ENCODE measurements at regions not wholly inside any gene's neighbourhood (a gene's known extent, or its start where the extent isn't known, plus 50 kb on each side); places are given as distances from the start of the nearest gene placed in this dataset.

DNA sequence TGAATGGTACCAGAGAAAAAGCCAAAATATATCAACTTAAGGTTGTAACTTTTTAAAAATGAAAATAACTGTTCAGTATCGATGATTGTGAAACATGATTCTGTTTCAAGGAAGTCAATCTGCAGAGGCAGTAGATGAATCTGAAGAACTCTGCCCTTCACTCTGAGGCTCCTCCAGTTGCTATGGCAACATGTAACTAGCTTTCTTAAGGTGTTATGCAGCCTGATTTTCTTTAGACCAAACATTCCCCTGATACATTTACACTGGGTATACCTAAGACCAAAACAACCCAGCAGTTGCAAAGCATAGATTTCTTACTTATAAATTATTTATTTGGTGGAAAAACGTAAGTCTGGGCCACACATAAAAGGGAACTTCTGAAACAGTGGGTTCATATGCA, 133.6 kb upstream of the RASGEF1B start:
- DNase-seq (ENCODE audit: low read depth in 1 of 2, low spot score in 1 of 2), result no peak
- Histone ChIP-seq H3K4me1 (ENCODE audit: low read depth) (peaks cover 14% of the 10 kb centered on the region), H3K36me3 (no peaks in the 10 kb centered on the region)

DNA sequence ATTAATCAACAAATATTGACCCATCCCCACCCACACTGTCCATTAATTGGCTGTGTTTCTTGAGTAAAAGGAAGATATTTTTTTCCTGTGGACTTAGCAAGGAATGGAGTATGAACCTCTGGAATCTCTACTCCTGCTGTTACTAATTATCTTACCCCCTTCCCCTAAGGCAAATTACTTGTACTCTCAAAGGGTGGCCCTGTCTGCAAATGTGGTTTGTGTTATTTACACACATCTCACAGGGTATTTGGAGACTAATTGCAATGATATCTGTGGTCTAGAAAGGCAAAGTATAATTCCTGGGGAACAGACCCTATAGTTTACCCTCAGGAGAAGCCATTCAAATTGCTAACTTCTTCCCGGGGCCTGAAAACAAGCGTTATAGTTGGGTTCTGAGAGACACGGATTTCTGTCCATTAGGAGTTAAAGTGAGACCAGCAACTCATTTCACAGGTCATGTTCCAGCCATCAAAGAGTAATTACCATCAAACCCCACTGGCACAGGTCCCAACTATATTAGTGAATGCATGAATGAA, 133.0 kb upstream of the RASGEF1B start:
- Histone ChIP-seq H3K27ac (no peak overlapping the region), H3K9me3 (ENCODE audit: low read depth) (no peaks in the 10 kb centered on the region), H3K4me3 (no peak overlapping the region), H3K4me1 (ENCODE audit: low read depth) (peaks cover 15% of the 10 kb centered on the region), H3K27me3 (no peaks in the 10 kb centered on the region), H3K36me3 (no peaks in the 10 kb centered on the region)
- TF ChIP-seq, protein P1, sequence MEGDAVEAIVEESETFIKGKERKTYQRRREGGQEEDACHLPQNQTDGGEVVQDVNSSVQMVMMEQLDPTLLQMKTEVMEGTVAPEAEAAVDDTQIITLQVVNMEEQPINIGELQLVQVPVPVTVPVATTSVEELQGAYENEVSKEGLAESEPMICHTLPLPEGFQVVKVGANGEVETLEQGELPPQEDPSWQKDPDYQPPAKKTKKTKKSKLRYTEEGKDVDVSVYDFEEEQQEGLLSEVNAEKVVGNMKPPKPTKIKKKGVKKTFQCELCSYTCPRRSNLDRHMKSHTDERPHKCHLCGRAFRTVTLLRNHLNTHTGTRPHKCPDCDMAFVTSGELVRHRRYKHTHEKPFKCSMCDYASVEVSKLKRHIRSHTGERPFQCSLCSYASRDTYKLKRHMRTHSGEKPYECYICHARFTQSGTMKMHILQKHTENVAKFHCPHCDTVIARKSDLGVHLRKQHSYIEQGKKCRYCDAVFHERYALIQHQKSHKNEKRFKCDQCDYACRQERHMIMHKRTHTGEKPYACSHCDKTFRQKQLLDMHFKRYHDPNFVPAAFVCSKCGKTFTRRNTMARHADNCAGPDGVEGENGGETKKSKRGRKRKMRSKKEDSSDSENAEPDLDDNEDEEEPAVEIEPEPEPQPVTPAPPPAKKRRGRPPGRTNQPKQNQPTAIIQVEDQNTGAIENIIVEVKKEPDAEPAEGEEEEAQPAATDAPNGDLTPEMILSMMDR (IDR thresholded peaks at IDR 0.05; ENCODE audit: low read depth, low read length), result no peak
- DNase-seq (ENCODE audit: low read depth in 1 of 2, low spot score in 1 of 2), result no peak

More for the DNA sequence above, 133.6 kb upstream of the RASGEF1B start:
- H3K27me3 ChIP-seq, result no peaks in the 10 kb centered on the region
- TF ChIP-seq, protein P1 (IDR thresholded peaks at IDR 0.05; ENCODE audit: low read depth, low read length), result no peak
- no peak overlapping the region for H3K27ac ChIP-seq
- H3K9me3 ChIP-seq (ENCODE audit: low read depth), result no peaks in the 10 kb centered on the region
- H3K4me3 ChIP-seq, result no peak overlapping the region

DNA sequence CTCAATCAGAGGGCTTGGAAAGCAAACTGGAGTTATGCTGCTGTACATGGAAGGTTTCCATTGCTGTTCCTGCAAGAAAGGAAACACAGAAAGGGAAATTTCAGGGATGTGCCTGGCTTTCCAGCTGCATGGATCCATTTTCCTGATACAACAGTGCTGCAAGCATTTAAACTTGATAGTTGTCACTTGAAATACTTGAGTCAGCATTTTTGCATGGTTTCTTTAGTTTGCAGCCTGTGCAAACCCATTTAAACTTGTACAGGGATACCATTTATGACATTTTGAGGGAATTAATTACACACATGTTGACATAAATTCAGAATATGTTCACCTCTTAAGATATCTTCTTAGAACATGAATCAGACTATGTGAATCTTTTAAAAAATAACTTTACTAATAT, 131.1 kb upstream of the RASGEF1B start:
- DNase-seq (ENCODE audit: low read depth in 1 of 2, low spot score in 1 of 2), result no peak
- TF ChIP-seq, protein P1 (IDR thresholded peaks at IDR 0.05; ENCODE audit: low read depth, low read length), result no peak
- H3K27me3 ChIP-seq, result no peaks in the 10 kb centered on the region
- H3K36me3 ChIP-seq, result no peaks in the 10 kb centered on the region
- peaks cover 15% of the 10 kb centered on the region for H3K4me1 ChIP-seq (ENCODE audit: low read depth)
- no peak overlapping the region for H3K4me3 ChIP-seq
- H3K27ac ChIP-seq, result no peak overlapping the region
- H3K9me3 ChIP-seq (ENCODE audit: low read depth), result no peaks in the 10 kb centered on the region

DNA sequence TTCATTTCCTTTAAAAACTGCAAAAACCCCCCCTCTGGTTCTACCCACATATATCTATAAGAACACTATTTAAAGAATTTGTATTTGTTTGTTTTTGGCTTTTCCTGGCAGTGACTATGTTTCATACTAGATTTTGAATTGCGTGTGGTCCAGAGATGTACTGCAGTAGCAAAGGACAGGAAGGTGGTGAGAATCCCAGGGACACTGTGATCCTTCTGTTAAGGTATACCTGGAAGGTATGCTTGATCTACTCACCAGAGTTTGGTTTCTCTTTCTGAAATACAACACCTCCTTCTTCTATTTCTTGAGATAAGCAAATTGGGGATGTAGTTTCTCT, 129.6 kb upstream of the RASGEF1B start:
- Histone ChIP-seq H3K4me1 (ENCODE audit: low read depth) (peaks cover 15% of the 10 kb centered on the region), H3K27me3 (no peaks in the 10 kb centered on the region), H3K27ac (peak overlapping the region; percentile 93), H3K9me3 (ENCODE audit: low read depth) (no peaks in the 10 kb centered on the region), H3K4me3 (no peak overlapping the region), H3K36me3 (no peaks in the 10 kb centered on the region)
- TF ChIP-seq, protein P1 (IDR thresholded peaks at IDR 0.05; ENCODE audit: low read depth, low read length), result no peak
- DNase-seq (ENCODE audit: low read depth in 1 of 2, low spot score in 1 of 2), result no peak

DNA sequence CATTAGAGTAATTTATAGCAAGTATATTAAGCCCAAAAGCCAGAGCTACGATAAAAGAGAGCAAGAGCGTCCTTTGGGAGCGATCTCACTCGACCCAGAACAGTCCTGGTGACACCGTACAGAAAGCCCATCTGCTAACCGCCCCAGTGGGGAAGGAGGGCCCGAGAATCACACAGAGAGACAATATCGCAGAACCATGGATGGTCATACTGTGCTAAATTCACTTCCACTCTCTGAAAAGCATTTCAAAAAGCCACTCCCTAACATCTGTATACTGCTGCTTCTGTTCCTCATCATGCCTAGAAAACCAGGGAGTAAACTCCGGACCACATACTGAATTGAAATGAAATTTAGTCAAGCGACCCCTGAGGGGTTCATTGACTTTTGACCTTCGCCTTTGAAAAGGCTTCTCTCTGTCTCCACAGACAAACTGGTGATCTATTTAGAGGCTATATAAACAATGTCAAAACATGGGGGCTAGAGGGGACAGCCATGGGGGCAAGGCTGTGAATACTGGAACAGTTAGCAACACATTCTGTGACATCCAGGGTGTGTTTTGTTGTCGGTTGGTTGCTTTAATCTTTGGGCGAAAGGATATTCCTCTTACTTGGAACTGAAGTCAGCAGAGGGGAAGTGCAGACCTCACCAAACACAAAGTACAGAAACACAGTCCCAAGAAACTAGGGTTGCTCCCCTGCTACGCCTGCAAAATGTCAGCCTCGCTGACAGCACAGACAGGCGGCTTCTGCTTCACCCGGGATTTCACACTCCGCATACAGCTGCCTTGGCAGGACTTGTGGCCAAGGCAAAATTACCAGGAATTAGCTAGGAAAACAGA, 129.0 kb upstream of the RASGEF1B start:
- Histone ChIP-seq H3K9me3 (ENCODE audit: low read depth) (no peaks in the 10 kb centered on the region), H3K4me1 (ENCODE audit: low read depth) (peaks cover 20% of the 10 kb centered on the region), H3K36me3 (no peaks in the 10 kb centered on the region), H3K27me3 (no peaks in the 10 kb centered on the region), H3K4me3 (no peak overlapping the region), H3K27ac (peak overlapping the region; percentile 93)
- TF ChIP-seq, protein P1 (IDR thresholded peaks at IDR 0.05; ENCODE audit: low read depth, low read length), result no peak
- DNase-seq (ENCODE audit: low read depth in 1 of 2, low spot score in 1 of 2), result peak; percentile 79 to 93

Data from cardiac muscle cell (in vitro differentiated cells and primary cell).